ENCODE measurements at regions not wholly inside any gene's neighbourhood (a gene's known extent, or its start where the extent isn't known, plus 50 kb on each side); places are given as distances from the start of the nearest gene placed in this dataset.
A peak's percentile ranks its signal among the peaks of the same experiment; 100 is the strongest.
"Not testable (repeated sequence)": the region's sequence is repeated elsewhere in the genome, so short reads cannot be mapped to it uniquely, and the experiment has no call there.

DNA sequence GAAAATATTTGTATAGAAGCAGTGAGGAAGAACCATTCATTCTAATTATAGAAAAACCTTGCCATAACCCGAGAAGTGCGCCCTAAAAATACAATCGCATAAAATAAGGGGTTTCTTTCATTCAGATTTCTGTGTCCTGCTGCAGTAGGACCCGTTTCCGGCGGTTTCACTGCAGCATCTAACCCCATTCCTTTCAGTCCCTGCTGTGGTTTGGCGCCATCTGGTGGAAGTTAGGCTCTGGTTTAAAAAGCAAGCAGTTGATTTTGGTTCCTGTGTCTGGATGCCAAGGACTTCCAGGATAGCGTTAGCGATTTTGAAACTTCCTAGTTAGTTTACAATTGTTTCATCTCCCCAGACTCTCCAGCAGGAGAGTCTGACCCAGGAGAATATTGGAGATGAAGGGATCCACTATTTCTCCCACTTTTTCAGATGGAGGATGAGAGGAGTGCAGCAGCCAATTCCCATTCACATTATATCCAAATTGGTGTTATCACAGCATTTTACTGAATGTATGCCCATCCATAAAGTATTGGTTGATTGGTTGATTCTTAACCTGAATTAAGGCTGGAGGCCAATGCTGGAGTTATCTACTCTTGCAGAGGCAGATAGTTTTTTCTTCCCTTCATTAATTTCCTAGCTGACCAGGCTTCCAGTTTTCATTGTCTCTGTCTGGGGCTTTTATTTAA, 128.8 kb upstream of the CACNA2D1 start:
- peak overlapping the region; percentile 77 for H3K4me2 ChIP-seq (ENCODE audit: insufficient read depth, low read length)
- H3K36me3 ChIP-seq (ENCODE audit: control insufficient read depth in 2 of 2, extremely low read depth in 1 of 2, insufficient read depth in 2 of 2, low read length in 2 of 2): no peaks in the 10 kb centered on the region
- peak overlapping the region in 1 of 3 experiments; percentile 37 for H3K4me3 ChIP-seq (replicated peaks in 1 of 3; ENCODE audit: insufficient read depth in 1 of 3, low read depth in 1 of 3, low read length in 3 of 3)
- H3K27ac ChIP-seq (ENCODE audit: insufficient read depth, low read depth, low read length): no peak overlapping the region
- H3K27me3 ChIP-seq (ENCODE audit: control insufficient read depth in 2 of 2, insufficient read depth in 2 of 2, low read length in 2 of 2): no peaks in the 10 kb centered on the region
- intact Hi-C loops (cut with micrococcal nuclease): loop anchor here (1.0 to 5.0 kb wide), 7 partner anchors 33 to 1073 kb away; partner anchors contain the start of gene CACNA2D1
- CTCF ChIA-PET: interaction anchor here (0.6 to 4.4 kb wide), 38 partner anchors 9 to 1089 kb away, joined by 3 to 82 read pairs (median 4); no protein-coding TSS in a partner anchor
- DNase-seq (ENCODE audit: low read depth, low spot score) (peak; percentile 80), FAIRE-seq (peak; percentile 94)
- peaks cover 4% of the 10 kb centered on the region for H3K4me1 ChIP-seq (ENCODE audit: control insufficient read depth, extremely low read depth, insufficient read depth, low read length)
- dilution Hi-C loops (cut with MboI; ENCODE audit: extremely low pct_ligation_motif_present, low sequenced_read_pairs): no loop called here
- POLR2A ChIA-PET: no interaction called here
- BruUV-seq (replicated peaks): no TSS peak
- H4K20me1 ChIP-seq (replicated peaks; ENCODE audit: control insufficient read depth, extremely low read depth, insufficient read depth, low read length): no peaks in the 10 kb centered on the region
- H3K9me3 ChIP-seq (replicated peaks; ENCODE audit: control insufficient read depth, insufficient read depth, low read length): no peaks in the 10 kb centered on the region
- no peaks in the 10 kb centered on the region for H3K79me2 ChIP-seq (ENCODE audit: control insufficient read depth, insufficient read depth, low read length)
- TF ChIP-seq, protein P1, sequence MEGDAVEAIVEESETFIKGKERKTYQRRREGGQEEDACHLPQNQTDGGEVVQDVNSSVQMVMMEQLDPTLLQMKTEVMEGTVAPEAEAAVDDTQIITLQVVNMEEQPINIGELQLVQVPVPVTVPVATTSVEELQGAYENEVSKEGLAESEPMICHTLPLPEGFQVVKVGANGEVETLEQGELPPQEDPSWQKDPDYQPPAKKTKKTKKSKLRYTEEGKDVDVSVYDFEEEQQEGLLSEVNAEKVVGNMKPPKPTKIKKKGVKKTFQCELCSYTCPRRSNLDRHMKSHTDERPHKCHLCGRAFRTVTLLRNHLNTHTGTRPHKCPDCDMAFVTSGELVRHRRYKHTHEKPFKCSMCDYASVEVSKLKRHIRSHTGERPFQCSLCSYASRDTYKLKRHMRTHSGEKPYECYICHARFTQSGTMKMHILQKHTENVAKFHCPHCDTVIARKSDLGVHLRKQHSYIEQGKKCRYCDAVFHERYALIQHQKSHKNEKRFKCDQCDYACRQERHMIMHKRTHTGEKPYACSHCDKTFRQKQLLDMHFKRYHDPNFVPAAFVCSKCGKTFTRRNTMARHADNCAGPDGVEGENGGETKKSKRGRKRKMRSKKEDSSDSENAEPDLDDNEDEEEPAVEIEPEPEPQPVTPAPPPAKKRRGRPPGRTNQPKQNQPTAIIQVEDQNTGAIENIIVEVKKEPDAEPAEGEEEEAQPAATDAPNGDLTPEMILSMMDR (IDR thresholded peaks at IDR 0.05; ENCODE audit: extremely low read depth in 1 of 2, insufficient read depth in 1 of 2, low read depth in 1 of 2, low read length in 2 of 2): peak; percentile 76 to 87
- no peak for TF ChIP-seq MYC (IDR thresholded peaks at IDR 0.05; ENCODE audit: low read depth, low read length)
- TF ChIP-seq, protein P2, sequence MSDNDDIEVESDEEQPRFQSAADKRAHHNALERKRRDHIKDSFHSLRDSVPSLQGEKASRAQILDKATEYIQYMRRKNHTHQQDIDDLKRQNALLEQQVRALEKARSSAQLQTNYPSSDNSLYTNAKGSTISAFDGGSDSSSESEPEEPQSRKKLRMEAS (IDR thresholded peaks at IDR 0.05; ENCODE audit: insufficient read depth, insufficient read length): no peak
- H3K9me1 ChIP-seq (replicated peaks; ENCODE audit: control insufficient read depth, extremely low read depth, insufficient read depth, low read length): no peaks in the 10 kb centered on the region
- H3K9ac ChIP-seq (replicated peaks; ENCODE audit: extremely low read depth, insufficient read depth, low read length): peak overlapping the region; percentile 28
- peak overlapping the region; percentile 95 for H2AFZ ChIP-seq (ENCODE audit: low read depth, low read length)

- intact Hi-C loops (cut with micrococcal nuclease): loop anchor here (5.0 kb wide), 1 partner anchor 404 kb away; no protein-coding TSS in a partner anchor
- BruUV-seq (replicated peaks); H3K9ac ChIP-seq (replicated peaks; ENCODE audit: extremely low read depth, insufficient read depth, low read length); DNase-seq (ENCODE audit: low read depth, low spot score); FAIRE-seq; H3K4me3 ChIP-seq (replicated peaks in 1 of 3; ENCODE audit: insufficient read depth in 1 of 3, low read depth in 1 of 3, low read length in 3 of 3); dilution Hi-C loops (cut with MboI; ENCODE audit: extremely low pct_ligation_motif_present, low sequenced_read_pairs); H3K36me3 ChIP-seq (ENCODE audit: control insufficient read depth in 2 of 2, extremely low read depth in 1 of 2, insufficient read depth in 2 of 2, low read length in 2 of 2); H3K9me1 ChIP-seq (replicated peaks; ENCODE audit: control insufficient read depth, extremely low read depth, insufficient read depth, low read length); H4K20me1 ChIP-seq (replicated peaks; ENCODE audit: control insufficient read depth, extremely low read depth, insufficient read depth, low read length); H3K27ac ChIP-seq (ENCODE audit: insufficient read depth, low read depth, low read length); H3K4me2 ChIP-seq (ENCODE audit: insufficient read depth, low read length); POLR2A ChIA-PET; H3K9me3 ChIP-seq (replicated peaks; ENCODE audit: control insufficient read depth, insufficient read depth, low read length); H3K4me1 ChIP-seq (ENCODE audit: control insufficient read depth, extremely low read depth, insufficient read depth, low read length); H3K27me3 ChIP-seq (ENCODE audit: control insufficient read depth in 2 of 2, insufficient read depth in 2 of 2, low read length in 2 of 2); H3K79me2 ChIP-seq (ENCODE audit: control insufficient read depth, insufficient read depth, low read length); H2AFZ ChIP-seq (ENCODE audit: low read depth, low read length): not testable (repeated sequence)
- CTCF ChIA-PET: interaction anchor here (0.9 to 4.4 kb wide), 24 partner anchors 11 to 1088 kb away, joined by 3 to 82 read pairs (median 5); partner anchors contain the start of gene HGF
Measured at GRCh38 chr7:82571047-82571446, 127.5 kb upstream of the CACNA2D1 start.
